CD4-positive, alpha-beta memory T cell (primary cell): ENCODE measurements at regions not wholly inside any gene's neighbourhood (a gene's known extent, or its start where the extent isn't known, plus 50 kb on each side); places are given as distances from the start of the nearest gene placed in this dataset.
A peak's percentile ranks its signal among the peaks of the same experiment; 100 is the strongest.

Source experiments
- CTCF ChIA-PET: fragments of 350-600 bp; sonication (Branson Sonifier 250); formaldehyde crosslinking; loops from one replicate; lab custom pipeline; 2021; ENCODE audit warnings: inconsistent platforms; ENCODE audit not compliant: partially characterized antibody; lab: Charles Lee
- POLR2A ChIA-PET: fragments of 350-600 bp; sonication (Branson Sonifier 250); formaldehyde crosslinking; loops from one replicate; lab custom pipeline; 2021; ENCODE audit not compliant: partially characterized antibody; lab: Charles Lee
- DNase-seq, 5 donors: peaks; one replicate each; pipeline versions ENCODE4 v3.0.0 to v3.0.0-alpha.2; 2020 to 2022; ENCODE audit warnings: mixed read lengths in 1 of 5
- H3K27ac ChIP-seq: one replicate; pipeline ENCODE4 v1.7.0; 2013; ENCODE audit warnings: low read depth, low read length
- H3K27me3 ChIP-seq: 2 replicates; pipeline ENCODE4 v1.7.0; 2013; ENCODE audit warnings: mild to moderate bottlenecking, low read length, moderate library complexity; ENCODE audit not compliant: insufficient read depth
- H3K36me3 ChIP-seq: 2 replicates; pipeline ENCODE4 v1.7.0; 2013; ENCODE audit warnings: mild to moderate bottlenecking, low read length, moderate library complexity; ENCODE audit not compliant: insufficient read depth
- H3K4me1 ChIP-seq: 2 replicates; pipeline ENCODE4 v1.7.0; 2013; ENCODE audit warnings: mild to moderate bottlenecking, low read length, moderate library complexity; ENCODE audit not compliant: insufficient read depth
- H3K4me3 ChIP-seq, 2 donors: one replicate each; pipeline ENCODE4 v1.7.0; 2013; ENCODE audit warnings: low read length in 2 of 2, mild to moderate bottlenecking in 1 of 2
- H3K9me3 ChIP-seq, 2 donors: one replicate each; pipeline ENCODE4 v1.7.0; 2013; ENCODE audit warnings: low read length in 2 of 2, control low read depth in 1 of 2; ENCODE audit not compliant: control insufficient read depth in 1 of 2
- H3K27ac Mint-ChIP-seq, 7 donors: one replicate each; pipeline ENCODE4 v1.8.0; 2020 to 2021; ENCODE audit warnings: mixed read lengths in 7 of 7, mild to moderate bottlenecking in 6 of 7, inconsistent platforms in 3 of 7, moderate library complexity in 3 of 7
- H3K27me3 Mint-ChIP-seq, 2 donors: one replicate each; pipeline ENCODE4 v1.8.0; 2020 to 2021; ENCODE audit warnings: mixed read lengths in 2 of 2
- H3K36me3 Mint-ChIP-seq, 2 donors: one replicate each; pipeline ENCODE4 v1.8.0; 2020 to 2021; ENCODE audit warnings: mixed read lengths in 2 of 2, inconsistent platforms in 1 of 2, mild to moderate bottlenecking in 1 of 2
- H3K4me1 Mint-ChIP-seq, 4 donors: one replicate each; pipeline ENCODE4 v1.8.0; 2020 to 2021; ENCODE audit warnings: mixed read lengths in 4 of 4, mild to moderate bottlenecking in 1 of 4
- H3K4me3 Mint-ChIP-seq, 8 donors: one replicate each; pipeline ENCODE4 v1.8.0; 2020 to 2021; ENCODE audit warnings: mixed read lengths in 8 of 8, mild to moderate bottlenecking in 7 of 8, moderate library complexity in 6 of 8, inconsistent platforms in 3 of 8
- H3K9me3 Mint-ChIP-seq, 8 donors: one replicate each; pipeline ENCODE4 v1.8.0; 2020 to 2021; ENCODE audit warnings: mixed read lengths in 8 of 8, mild to moderate bottlenecking in 5 of 8, inconsistent platforms in 3 of 8, moderate library complexity in 1 of 8
- intact Hi-C: fragments of 100-400 bp; cut with micrococcal nuclease; formaldehyde crosslinking; loops from one replicate; pipeline ENCODE4 v1.15.1; 2023

GRCh38 chr4:26024079-26024478 lies 110.1 kb downstream of the SMIM20 start:
- Histone ChIP-seq H3K27ac (no peak overlapping the region), H3K9me3 (no peaks in the 10 kb centered on the region), H3K36me3 (no peaks in the 10 kb centered on the region), H3K27me3 (no peaks in the 10 kb centered on the region), H3K4me3 (no peak overlapping the region), H3K4me1 (no peaks in the 10 kb centered on the region)
- Mint-ChIP-seq H3K4me3 (no peak overlapping the region), H3K4me1 (peaks cover 0 to 8% (median 3%) of the 10 kb centered on the region in 4 donors), H3K27me3 (peaks cover 4 to 9% of the 10 kb centered on the region in 2 donors), H3K36me3 (no peaks in the 10 kb centered on the region), H3K27ac (no peak overlapping the region), H3K9me3 (no peaks in the 10 kb centered on the region)
- no peak for DNase-seq
- ChIA-PET CTCF (no interaction called here), POLR2A (no interaction called here)
- intact Hi-C loops: no loop called here

- no peaks in the 10 kb centered on the region for H3K9me3 Mint-ChIP-seq
- intact Hi-C loops: loop anchor here (1.0 to 5.0 kb wide), 3 partner anchors 297 to 984 kb away; no protein-coding TSS in a partner anchor
Observed at GRCh38 chr4:26028133-26028792, 114.2 kb downstream of the SMIM20 start.

GRCh38 chr4:26028793-26029567 lies 115.0 kb downstream of the SMIM20 start:
- Histone ChIP-seq H3K4me1 (no peaks in the 10 kb centered on the region), H3K4me3 (no peak overlapping the region), H3K27me3 (no peaks in the 10 kb centered on the region), H3K36me3 (no peaks in the 10 kb centered on the region), H3K9me3 (no peaks in the 10 kb centered on the region), H3K27ac (no peak overlapping the region)
- CTCF ChIA-PET: interaction anchor here (0.6 to 3.1 kb wide), 8 partner anchors 41 to 403 kb away, joined by 3 to 30 read pairs (median 5); no protein-coding TSS in a partner anchor
- POLR2A ChIA-PET: no interaction called here
- peaks cover 5 to 6% of the 10 kb centered on the region in 2 donors for H3K27me3 Mint-ChIP-seq
- intact Hi-C loops: loop anchor here (1.0 to 5.0 kb wide), 3 partner anchors 296 to 983 kb away; no protein-coding TSS in a partner anchor
- peak in 4 of 5 donors; percentile 37 to 49 (median 45) for DNase-seq
- H3K36me3 Mint-ChIP-seq: no peaks in the 10 kb centered on the region
- no peaks in the 10 kb centered on the region for H3K9me3 Mint-ChIP-seq
- peaks cover 0 to 2% (median under 1%) of the 10 kb centered on the region in 4 donors for H3K4me1 Mint-ChIP-seq
- H3K4me3 Mint-ChIP-seq: peak overlapping the region in 1 of 8 donors; percentile 24
- H3K27ac Mint-ChIP-seq: no peak overlapping the region

More at GRCh38 chr4:26028133-26028792, 114.2 kb downstream of the SMIM20 start:
- Histone ChIP-seq H3K27me3 (no peaks in the 10 kb centered on the region), H3K27ac (no peak overlapping the region), H3K9me3 (no peaks in the 10 kb centered on the region), H3K36me3 (no peaks in the 10 kb centered on the region), H3K4me3 (no peak overlapping the region), H3K4me1 (no peaks in the 10 kb centered on the region)
- Mint-ChIP-seq H3K36me3 (no peaks in the 10 kb centered on the region), H3K27ac (no peak overlapping the region), H3K4me3 (peak overlapping the region in 1 of 8 donors; percentile 24), H3K27me3 (peaks cover 6 to 7% of the 10 kb centered on the region in 2 donors), H3K4me1 (peaks cover 0 to 2% (median under 1%) of the 10 kb centered on the region in 4 donors)
- CTCF ChIA-PET: interaction anchor here (1.1 to 3.1 kb wide), 3 partner anchors 297 to 381 kb away, joined by 3 to 30 read pairs (median 16); no protein-coding TSS in a partner anchor
- no peak for DNase-seq
- POLR2A ChIA-PET: no interaction called here

GRCh38 chr4:26029568-26030131 lies 115.6 kb downstream of the SMIM20 start:
- no peaks in the 10 kb centered on the region for H3K36me3 ChIP-seq
- Mint-ChIP-seq H3K36me3 (no peaks in the 10 kb centered on the region), H3K27me3 (peaks cover 3 to 6% of the 10 kb centered on the region in 2 donors), H3K9me3 (no peaks in the 10 kb centered on the region), H3K4me1 (peaks cover 0 to 2% (median under 1%) of the 10 kb centered on the region in 4 donors), H3K27ac (no peak overlapping the region), H3K4me3 (no peak overlapping the region)
- H3K27me3 ChIP-seq: no peaks in the 10 kb centered on the region
- H3K4me3 ChIP-seq: no peak overlapping the region
- DNase-seq: no peak
- ChIA-PET POLR2A (no interaction called here), CTCF (interaction anchor here (1.1 to 3.1 kb wide), 8 partner anchors 41 to 402 kb away, joined by 3 to 30 read pairs (median 5); no protein-coding TSS in a partner anchor)
- intact Hi-C loops: loop anchor here (5.0 kb wide), 1 partner anchor 983 kb away; no protein-coding TSS in a partner anchor
- no peaks in the 10 kb centered on the region for H3K4me1 ChIP-seq
- no peak overlapping the region for H3K27ac ChIP-seq
- no peaks in the 10 kb centered on the region for H3K9me3 ChIP-seq

DNA sequence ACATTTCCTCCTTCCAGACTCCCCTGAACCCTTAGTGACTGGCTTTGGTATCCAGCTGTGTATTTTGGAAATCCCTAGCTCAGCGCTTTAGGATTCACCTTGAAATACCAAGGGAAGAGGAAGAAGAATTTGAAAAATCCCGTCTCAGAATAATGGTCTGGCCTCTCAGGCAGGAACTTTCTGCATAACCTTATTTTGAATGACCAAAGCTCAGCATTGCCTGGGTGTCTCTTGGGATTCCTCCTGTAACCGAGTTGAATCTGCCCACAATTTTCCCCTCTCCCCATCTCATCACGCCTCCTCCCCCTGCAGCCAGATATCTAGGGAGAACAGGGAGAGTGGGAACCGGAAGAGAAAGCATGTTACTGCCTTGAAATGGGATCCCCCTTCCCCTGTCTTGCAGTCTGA lies 116.2 kb downstream of the SMIM20 start:
- Mint-ChIP-seq H3K4me3 (no peak overlapping the region), H3K27ac (peak overlapping the region in 1 of 7 donors; percentile 25), H3K36me3 (no peaks in the 10 kb centered on the region), H3K27me3 (peaks cover 3 to 6% of the 10 kb centered on the region in 2 donors), H3K4me1 (peaks cover 0 to 3% (median under 1%) of the 10 kb centered on the region in 4 donors), H3K9me3 (peaks cover 0 to 1% (median 0%) of the 10 kb centered on the region in 8 donors)
- Histone ChIP-seq H3K36me3 (no peaks in the 10 kb centered on the region), H3K4me1 (no peaks in the 10 kb centered on the region), H3K27ac (no peak overlapping the region), H3K27me3 (no peaks in the 10 kb centered on the region), H3K4me3 (no peak overlapping the region), H3K9me3 (no peaks in the 10 kb centered on the region)
- ChIA-PET CTCF (interaction anchor here (1.1 to 3.1 kb wide), 7 partner anchors 42 to 401 kb away, joined by 3 to 30 read pairs (median 6); no protein-coding TSS in a partner anchor), POLR2A (no interaction called here)
- intact Hi-C loops: no loop called here
- DNase-seq: no peak

DNA sequence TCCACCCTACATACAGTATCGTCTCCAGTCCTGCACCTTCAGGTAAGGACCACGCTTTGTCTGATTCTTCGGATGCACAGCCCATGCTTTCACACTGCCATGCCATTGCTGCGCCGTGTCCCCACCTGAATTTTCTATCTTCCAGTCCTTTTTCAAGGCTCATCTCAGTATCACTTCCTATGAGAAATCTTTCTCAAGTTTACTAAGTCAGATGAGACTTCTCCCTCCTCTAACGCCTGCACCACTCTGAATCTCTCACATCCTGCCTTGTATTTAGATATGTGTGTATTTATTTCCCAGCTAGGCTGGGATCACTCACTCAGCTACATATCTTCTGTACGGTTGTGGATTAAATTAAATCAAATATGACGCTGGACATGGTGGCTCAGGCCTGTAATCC lies 116.8 kb downstream of the SMIM20 start:
- no peaks in the 10 kb centered on the region for H3K27me3 ChIP-seq
- Mint-ChIP-seq H3K9me3 (peaks cover 0 to 2% (median 0%) of the 10 kb centered on the region in 8 donors), H3K4me3 (peak overlapping the region in 2 of 8 donors; percentile 7 to 32), H3K27me3 (peaks cover 3 to 6% of the 10 kb centered on the region in 2 donors), H3K36me3 (no peaks in the 10 kb centered on the region), H3K4me1 (peaks cover 0 to 3% (median under 1%) of the 10 kb centered on the region in 4 donors), H3K27ac (no peak overlapping the region)
- intact Hi-C loops: no loop called here
- DNase-seq: no peak
- CTCF ChIA-PET: interaction anchor here (1.4 to 3.1 kb wide), 4 partner anchors 53 to 379 kb away, joined by 3 to 30 read pairs (median 12); no protein-coding TSS in a partner anchor
- H3K4me3 ChIP-seq: no peak overlapping the region
- H3K36me3 ChIP-seq: no peaks in the 10 kb centered on the region
- H3K4me1 ChIP-seq: no peaks in the 10 kb centered on the region
- no peak overlapping the region for H3K27ac ChIP-seq
- POLR2A ChIA-PET: no interaction called here
- no peaks in the 10 kb centered on the region for H3K9me3 ChIP-seq
